ENCODE measurements at regions not wholly inside any gene's neighbourhood (a gene's known extent, or its start where the extent isn't known, plus 50 kb on each side); places are given as distances from the start of the nearest gene placed in this dataset.

- DNase-seq (ENCODE audit: low spot score) = no peak
These were observed 142.3 kb upstream of the NT5C1B start for GRCh38 chr2:18731666-18732065.

GRCh38 chr2:18724371-18725145, 135.2 kb upstream of the NT5C1B start:
- DNase-seq (ENCODE audit: low spot score) = no peak

- no peak for DNase-seq (ENCODE audit: low spot score)
These were observed 133.8 kb upstream of the NT5C1B start for GRCh38 chr2:18723219-18723618.

GRCh38 chr2:18722101-18722500, 132.7 kb upstream of the NT5C1B start:
- DNase-seq (ENCODE audit: low spot score) = no peak

- DNase-seq (ENCODE audit: low spot score) = no peak
These were observed 131.9 kb upstream of the NT5C1B start for GRCh38 chr2:18721038-18721922.

GRCh38 chr2:18719978-18720775, 130.8 kb upstream of the NT5C1B start:
- no peak for DNase-seq (ENCODE audit: low spot score)

GRCh38 chr2:18708203-18708715, 118.9 kb upstream of the NT5C1B start:
- no peak for DNase-seq (ENCODE audit: low spot score)

- no peak for DNase-seq (ENCODE audit: low spot score)
These were observed 116.6 kb upstream of the NT5C1B start for GRCh38 chr2:18706001-18706400.

- DNase-seq (ENCODE audit: low spot score) = no peak
These were observed 114.9 kb upstream of the NT5C1B start for GRCh38 chr2:18704276-18704675.

- DNase-seq (ENCODE audit: low spot score) = no peak
These were observed 114.2 kb upstream of the NT5C1B start for GRCh38 chr2:18703555-18703954.

- no peak for DNase-seq (ENCODE audit: low spot score)
These were observed 112.6 kb upstream of the NT5C1B start for GRCh38 chr2:18701981-18702380.

- DNase-seq (ENCODE audit: low spot score) = no peak
These were observed 112.2 kb upstream of the NT5C1B start for GRCh38 chr2:18701546-18701945.

- no peak for DNase-seq (ENCODE audit: low spot score)
These were observed 101.0 kb upstream of the NT5C1B start for GRCh38 chr2:18690342-18690741.

GRCh38 chr2:18684206-18685038, 95.1 kb upstream of the NT5C1B start:
- DNase-seq (ENCODE audit: low spot score) = peak; percentile 17

GRCh38 chr2:18682681-18683080, 93.3 kb upstream of the NT5C1B start:
- no peak for DNase-seq (ENCODE audit: low spot score)

GRCh38 chr2:18677280-18677679, 87.9 kb upstream of the NT5C1B start:
- no peak for DNase-seq (ENCODE audit: low spot score)

GRCh38 chr2:18674309-18674708, 84.9 kb upstream of the NT5C1B start:
- no peak for DNase-seq (ENCODE audit: low spot score)

- DNase-seq (ENCODE audit: low spot score) = no peak
These were observed 82.0 kb upstream of the NT5C1B start for GRCh38 chr2:18671363-18671762.

- DNase-seq (ENCODE audit: low spot score) = no peak
These were observed 78.9 kb upstream of the NT5C1B start for GRCh38 chr2:18668221-18668620.

- no peak for DNase-seq (ENCODE audit: low spot score)
These were observed 75.1 kb upstream of the NT5C1B start for GRCh38 chr2:18664421-18664820.

- no peak for DNase-seq (ENCODE audit: low spot score)
These were observed 74.5 kb upstream of the NT5C1B start for GRCh38 chr2:18663861-18664260.

All from HT-29 (cell line).